ENCODE measurements at regions not wholly inside any gene's neighbourhood (a gene's known extent, or its start where the extent isn't known, plus 50 kb on each side); places are given as distances from the start of the nearest gene placed in this dataset.

DNA sequence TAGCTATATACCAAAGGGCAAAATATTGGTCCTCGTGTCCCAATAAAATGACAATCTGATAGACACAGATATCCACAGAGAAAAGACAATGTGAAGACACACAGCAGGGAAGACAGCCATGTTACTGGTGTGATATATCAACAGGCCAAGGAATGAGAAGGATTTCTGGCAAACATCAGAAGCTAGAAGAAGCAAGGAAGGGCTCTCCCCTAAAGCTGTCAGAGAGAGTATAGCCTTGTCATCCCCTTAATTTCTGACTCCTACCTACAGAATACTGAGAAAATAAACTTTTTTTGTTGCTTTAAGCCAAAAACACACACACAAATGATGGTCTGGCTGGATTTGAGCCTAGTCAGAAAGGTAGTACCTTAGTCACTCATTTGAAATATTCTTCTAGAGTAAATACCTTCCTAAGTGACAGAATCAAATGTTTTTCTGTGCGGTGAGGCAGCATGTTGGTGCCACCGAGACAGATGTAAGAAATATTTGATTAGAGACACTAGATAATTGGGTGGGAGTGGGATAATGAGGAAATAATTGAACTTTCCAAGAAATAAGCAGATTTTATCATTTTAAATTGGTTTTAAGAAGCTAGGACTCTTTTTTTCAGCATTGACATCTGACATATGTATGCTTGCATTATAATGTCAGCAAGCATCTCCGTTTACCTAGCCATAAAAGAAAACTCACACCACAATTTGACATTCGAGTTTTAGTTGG lies 123.4 kb upstream of the TFAP2D start:
- Mint-ChIP-seq H3K4me3 (no peak overlapping the region), H3K4me1 (ENCODE audit: unreplicated experiment) (peaks cover 7% of the 10 kb centered on the region), H3K36me3 (no peaks in the 10 kb centered on the region), H3K9me3 (no peaks in the 10 kb centered on the region), H3K27me3 (peaks cover 3% of the 10 kb centered on the region), H3K27ac (no peak overlapping the region)
- DNase-seq (ENCODE audit: extremely low spot score, unreplicated experiment) = no peak
- TF ChIP-seq, protein P1, sequence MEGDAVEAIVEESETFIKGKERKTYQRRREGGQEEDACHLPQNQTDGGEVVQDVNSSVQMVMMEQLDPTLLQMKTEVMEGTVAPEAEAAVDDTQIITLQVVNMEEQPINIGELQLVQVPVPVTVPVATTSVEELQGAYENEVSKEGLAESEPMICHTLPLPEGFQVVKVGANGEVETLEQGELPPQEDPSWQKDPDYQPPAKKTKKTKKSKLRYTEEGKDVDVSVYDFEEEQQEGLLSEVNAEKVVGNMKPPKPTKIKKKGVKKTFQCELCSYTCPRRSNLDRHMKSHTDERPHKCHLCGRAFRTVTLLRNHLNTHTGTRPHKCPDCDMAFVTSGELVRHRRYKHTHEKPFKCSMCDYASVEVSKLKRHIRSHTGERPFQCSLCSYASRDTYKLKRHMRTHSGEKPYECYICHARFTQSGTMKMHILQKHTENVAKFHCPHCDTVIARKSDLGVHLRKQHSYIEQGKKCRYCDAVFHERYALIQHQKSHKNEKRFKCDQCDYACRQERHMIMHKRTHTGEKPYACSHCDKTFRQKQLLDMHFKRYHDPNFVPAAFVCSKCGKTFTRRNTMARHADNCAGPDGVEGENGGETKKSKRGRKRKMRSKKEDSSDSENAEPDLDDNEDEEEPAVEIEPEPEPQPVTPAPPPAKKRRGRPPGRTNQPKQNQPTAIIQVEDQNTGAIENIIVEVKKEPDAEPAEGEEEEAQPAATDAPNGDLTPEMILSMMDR (conservative IDR thresholded peaks at IDR 0.05) = no peak

DNA sequence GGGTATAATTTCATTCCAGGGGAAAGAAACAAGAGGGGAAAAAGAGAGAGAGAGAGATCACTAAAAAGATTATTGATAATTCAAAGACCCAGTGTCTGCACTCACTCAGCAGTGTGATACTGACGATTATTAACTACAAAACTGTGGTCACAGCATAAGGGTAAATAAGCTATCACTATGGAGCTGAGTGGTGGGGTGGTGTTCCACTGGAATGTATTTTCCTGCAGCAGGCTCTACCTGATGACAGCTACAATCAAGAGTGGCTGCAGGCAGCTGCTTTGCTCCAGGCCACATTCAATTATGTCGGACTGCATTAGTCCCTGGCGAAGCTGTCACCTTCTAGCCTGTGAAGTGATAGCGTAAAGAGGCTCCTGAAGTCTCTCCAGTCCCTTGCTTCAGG lies 122.2 kb upstream of the TFAP2D start:
- no peak for DNase-seq (ENCODE audit: extremely low spot score, unreplicated experiment)
- H3K27me3 Mint-ChIP-seq = peaks cover 3% of the 10 kb centered on the region
- no peaks in the 10 kb centered on the region for H3K36me3 Mint-ChIP-seq
- H3K9me3 Mint-ChIP-seq = no peaks in the 10 kb centered on the region
- H3K4me3 Mint-ChIP-seq = no peak overlapping the region
- TF ChIP-seq, protein P1 (conservative IDR thresholded peaks at IDR 0.05) = no peak
- no peak overlapping the region for H3K27ac Mint-ChIP-seq
- peaks cover 7% of the 10 kb centered on the region for H3K4me1 Mint-ChIP-seq (ENCODE audit: unreplicated experiment)

DNA sequence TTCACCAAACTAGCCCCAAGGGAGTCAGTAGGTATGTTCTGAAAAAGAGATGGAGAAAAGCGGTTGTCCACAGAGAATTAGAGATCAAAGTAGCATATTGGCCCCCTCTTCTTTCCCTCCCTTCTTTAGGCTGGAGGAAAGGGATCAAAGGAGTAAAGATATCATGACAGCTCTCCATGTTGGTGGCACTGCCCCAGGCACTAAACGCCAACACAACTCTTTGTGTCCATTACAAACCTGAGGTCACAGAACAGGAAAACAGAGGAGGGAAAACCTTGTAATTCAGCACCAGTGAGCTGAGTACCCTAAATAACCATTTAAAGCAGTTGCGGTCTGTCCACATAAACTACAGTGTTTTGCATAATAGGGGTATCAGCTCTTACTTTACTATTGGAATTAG lies 113.0 kb upstream of the TFAP2D start:
- Mint-ChIP-seq H3K4me3 (no peak overlapping the region), H3K9me3 (no peaks in the 10 kb centered on the region), H3K27me3 (peaks cover 10% of the 10 kb centered on the region), H3K27ac (no peak overlapping the region), H3K36me3 (no peaks in the 10 kb centered on the region), H3K4me1 (ENCODE audit: unreplicated experiment) (peaks cover 4% of the 10 kb centered on the region)
- TF ChIP-seq, protein P1 (conservative IDR thresholded peaks at IDR 0.05) = no peak
- no peak for DNase-seq (ENCODE audit: extremely low spot score, unreplicated experiment)

DNA sequence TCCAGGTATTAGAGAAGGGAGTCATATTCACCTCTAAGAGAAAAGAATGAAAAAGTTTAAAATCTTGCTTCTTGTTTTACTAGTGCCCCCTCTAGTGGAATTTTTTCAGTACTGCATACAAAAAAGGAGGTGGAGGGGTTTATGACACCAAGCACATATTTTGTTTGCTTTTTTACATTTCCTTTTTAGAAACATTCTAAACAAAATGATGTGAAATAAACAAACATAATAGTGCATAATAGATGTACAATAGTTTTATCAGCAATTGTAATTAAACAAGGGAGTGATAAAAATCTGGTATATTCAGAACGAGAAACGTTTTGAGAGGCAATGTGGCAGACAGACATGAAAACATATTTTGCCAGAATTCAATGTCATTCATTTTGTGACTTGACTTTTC lies 111.0 kb upstream of the TFAP2D start:
- no peak overlapping the region for H3K27ac Mint-ChIP-seq
- H3K9me3 Mint-ChIP-seq = no peaks in the 10 kb centered on the region
- peaks cover 10% of the 10 kb centered on the region for H3K27me3 Mint-ChIP-seq
- H3K4me3 Mint-ChIP-seq = no peak overlapping the region
- TF ChIP-seq, protein P1 (conservative IDR thresholded peaks at IDR 0.05) = peak; percentile 91
- no peak for DNase-seq (ENCODE audit: extremely low spot score, unreplicated experiment)
- peaks cover 4% of the 10 kb centered on the region for H3K4me1 Mint-ChIP-seq (ENCODE audit: unreplicated experiment)
- no peaks in the 10 kb centered on the region for H3K36me3 Mint-ChIP-seq

DNA sequence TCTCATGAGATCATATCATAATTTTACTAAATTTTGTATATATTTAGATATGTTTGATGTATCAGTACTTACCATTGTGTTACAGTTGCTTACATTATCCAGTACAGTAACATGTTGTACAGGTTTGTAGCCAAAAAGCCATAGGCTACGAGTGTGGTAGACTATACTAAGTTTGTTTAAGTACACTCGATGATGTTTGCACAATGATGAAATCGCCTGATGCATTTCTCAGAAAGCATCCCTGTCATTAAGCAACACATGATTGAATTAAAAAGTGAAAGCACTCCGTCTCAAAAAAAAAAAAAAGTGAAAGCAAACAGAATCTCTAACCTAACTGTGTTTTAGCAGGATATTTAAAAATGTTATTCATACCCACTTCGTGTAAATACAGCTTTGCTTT lies 104.9 kb upstream of the TFAP2D start:
- no peaks in the 10 kb centered on the region for H3K36me3 Mint-ChIP-seq
- H3K4me3 Mint-ChIP-seq = no peak overlapping the region
- no peaks in the 10 kb centered on the region for H3K9me3 Mint-ChIP-seq
- TF ChIP-seq, protein P1 (conservative IDR thresholded peaks at IDR 0.05) = no peak
- peaks cover 6% of the 10 kb centered on the region for H3K27me3 Mint-ChIP-seq
- no peak overlapping the region for H3K27ac Mint-ChIP-seq
- H3K4me1 Mint-ChIP-seq (ENCODE audit: unreplicated experiment) = no peaks in the 10 kb centered on the region
- no peak for DNase-seq (ENCODE audit: extremely low spot score, unreplicated experiment)

Data from type B pancreatic cell (in vitro differentiated cells).